ENCODE measurements at regions not wholly inside any gene's neighbourhood (a gene's known extent, or its start where the extent isn't known, plus 50 kb on each side); places are given as distances from the start of the nearest gene placed in this dataset.

DNA sequence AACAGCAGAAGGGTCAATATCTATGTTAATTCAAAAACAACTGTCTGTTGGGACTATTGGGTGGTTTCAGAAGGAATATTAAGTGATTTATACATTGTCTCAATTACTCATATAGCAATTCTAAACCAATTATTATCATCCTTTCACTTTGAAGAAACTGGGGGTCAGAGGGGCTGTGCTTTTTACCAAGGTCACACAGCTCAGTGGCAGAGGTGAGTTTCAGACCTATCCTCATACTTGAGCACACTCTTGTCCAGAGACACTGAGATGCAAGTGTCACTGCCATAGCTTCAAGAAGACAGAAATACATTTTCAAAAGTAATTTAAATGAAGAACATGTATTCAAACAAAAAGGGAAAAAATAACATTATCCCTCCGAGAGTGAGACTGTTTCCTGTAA lies 195.3 kb downstream of the ARL4A start:
- H3K4me3 ChIP-seq (ENCODE audit: low read depth, low read length) = no peak overlapping the region
- TF ChIP-seq, protein P1, sequence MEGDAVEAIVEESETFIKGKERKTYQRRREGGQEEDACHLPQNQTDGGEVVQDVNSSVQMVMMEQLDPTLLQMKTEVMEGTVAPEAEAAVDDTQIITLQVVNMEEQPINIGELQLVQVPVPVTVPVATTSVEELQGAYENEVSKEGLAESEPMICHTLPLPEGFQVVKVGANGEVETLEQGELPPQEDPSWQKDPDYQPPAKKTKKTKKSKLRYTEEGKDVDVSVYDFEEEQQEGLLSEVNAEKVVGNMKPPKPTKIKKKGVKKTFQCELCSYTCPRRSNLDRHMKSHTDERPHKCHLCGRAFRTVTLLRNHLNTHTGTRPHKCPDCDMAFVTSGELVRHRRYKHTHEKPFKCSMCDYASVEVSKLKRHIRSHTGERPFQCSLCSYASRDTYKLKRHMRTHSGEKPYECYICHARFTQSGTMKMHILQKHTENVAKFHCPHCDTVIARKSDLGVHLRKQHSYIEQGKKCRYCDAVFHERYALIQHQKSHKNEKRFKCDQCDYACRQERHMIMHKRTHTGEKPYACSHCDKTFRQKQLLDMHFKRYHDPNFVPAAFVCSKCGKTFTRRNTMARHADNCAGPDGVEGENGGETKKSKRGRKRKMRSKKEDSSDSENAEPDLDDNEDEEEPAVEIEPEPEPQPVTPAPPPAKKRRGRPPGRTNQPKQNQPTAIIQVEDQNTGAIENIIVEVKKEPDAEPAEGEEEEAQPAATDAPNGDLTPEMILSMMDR (IDR thresholded peaks at IDR 0.05; ENCODE audit: insufficient read depth, low read length) = no peak
- no peak for DNase-seq (ENCODE audit: low read depth)

DNA sequence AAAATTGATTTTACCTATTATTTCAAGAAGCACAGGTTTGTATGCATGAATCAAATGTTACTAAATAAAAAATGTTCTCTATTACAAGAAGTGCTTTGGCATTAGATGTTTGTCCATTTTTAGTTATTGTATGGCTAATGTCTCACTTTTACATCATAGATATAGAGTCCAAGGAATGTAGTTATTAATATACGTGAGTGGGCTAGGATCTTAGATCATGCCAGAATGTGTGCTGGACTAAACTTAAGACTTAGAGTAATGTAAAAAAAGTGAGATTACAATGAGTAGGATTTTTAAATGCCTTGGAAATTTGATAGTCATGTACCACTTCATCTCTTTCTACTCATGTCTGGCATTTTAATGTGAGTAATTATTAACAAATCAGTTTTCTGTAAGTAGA lies 196.6 kb downstream of the ARL4A start:
- DNase-seq (ENCODE audit: low read depth) = peak; percentile 65
- TF ChIP-seq, protein P1 (IDR thresholded peaks at IDR 0.05; ENCODE audit: insufficient read depth, low read length) = no peak
- H3K4me3 ChIP-seq (ENCODE audit: low read depth, low read length) = no peak overlapping the region

DNA sequence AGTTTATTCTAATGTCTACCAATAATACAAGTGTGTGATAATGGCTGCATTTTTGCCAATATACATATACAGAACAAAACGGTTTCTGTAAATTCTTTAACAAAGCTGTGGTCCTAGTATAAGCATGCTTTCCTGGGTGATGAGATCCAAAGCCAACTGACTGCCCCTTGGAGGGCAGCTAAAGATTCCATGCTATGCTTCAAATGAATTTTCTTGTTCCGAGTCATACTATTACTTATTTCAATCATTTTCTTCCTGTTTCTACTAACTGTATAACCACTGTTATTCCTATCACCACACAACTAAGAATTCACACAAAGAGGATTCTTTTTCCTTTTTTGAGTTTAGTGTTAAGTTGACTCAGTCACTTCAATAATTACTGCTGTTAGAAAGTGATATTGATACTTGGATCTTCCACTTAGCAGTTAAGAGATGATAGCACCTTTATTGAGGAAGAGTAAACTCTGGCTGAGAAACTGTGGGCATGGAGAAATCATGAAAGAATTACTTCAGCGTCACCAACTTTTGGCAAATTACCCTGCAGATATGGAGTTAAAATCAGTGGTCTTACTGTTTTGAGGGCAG lies 197.5 kb downstream of the ARL4A start:
- DNase-seq (ENCODE audit: low read depth) = peak; percentile 54
- TF ChIP-seq, protein P1 (IDR thresholded peaks at IDR 0.05; ENCODE audit: insufficient read depth, low read length) = no peak
- no peak overlapping the region for H3K4me3 ChIP-seq (ENCODE audit: low read depth, low read length)

DNA sequence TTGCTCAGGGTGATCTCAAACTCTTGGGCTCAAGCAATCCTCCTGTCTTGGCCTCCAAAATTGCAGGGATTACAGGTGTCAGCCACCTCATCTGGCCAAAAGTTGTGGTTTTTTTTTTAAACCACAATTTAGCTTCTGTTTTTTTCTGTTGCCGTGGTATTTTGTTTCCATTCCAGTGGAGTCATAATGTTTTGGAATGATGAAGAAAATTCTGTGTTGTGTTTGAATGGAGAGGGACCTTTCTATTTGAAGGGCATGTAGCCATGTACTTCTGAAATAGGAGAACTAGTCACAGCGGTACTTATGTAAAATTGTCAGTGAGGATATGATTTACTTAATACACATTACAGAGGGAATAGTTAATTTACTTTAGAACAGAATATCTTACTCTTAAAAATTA lies 201.3 kb downstream of the ARL4A start:
- H3K4me3 ChIP-seq (ENCODE audit: low read depth, low read length) = no peak overlapping the region
- TF ChIP-seq, protein P1 (IDR thresholded peaks at IDR 0.05; ENCODE audit: insufficient read depth, low read length) = no peak
- peak; percentile 66 for DNase-seq (ENCODE audit: low read depth)

DNA sequence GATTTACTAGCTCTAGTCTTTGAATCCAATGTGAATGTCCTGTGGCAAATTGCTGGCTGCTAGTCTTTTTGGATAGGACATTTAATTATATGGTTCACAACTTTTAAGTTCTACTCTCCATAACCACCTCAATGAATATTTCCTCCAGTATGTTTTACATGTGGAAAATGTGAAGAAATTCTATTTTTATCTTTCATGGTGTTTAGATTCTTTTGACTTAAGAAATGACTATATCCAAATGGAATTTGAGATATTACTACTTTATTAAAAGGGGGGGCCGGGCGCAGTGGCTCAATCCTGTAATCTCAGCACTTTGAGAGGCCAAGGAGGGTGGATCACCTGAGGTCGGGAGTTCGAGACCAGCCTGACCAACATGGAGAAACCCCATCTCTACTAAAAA lies 202.0 kb downstream of the ARL4A start:
- H3K4me3 ChIP-seq (ENCODE audit: low read depth, low read length) = no peak overlapping the region

DNA sequence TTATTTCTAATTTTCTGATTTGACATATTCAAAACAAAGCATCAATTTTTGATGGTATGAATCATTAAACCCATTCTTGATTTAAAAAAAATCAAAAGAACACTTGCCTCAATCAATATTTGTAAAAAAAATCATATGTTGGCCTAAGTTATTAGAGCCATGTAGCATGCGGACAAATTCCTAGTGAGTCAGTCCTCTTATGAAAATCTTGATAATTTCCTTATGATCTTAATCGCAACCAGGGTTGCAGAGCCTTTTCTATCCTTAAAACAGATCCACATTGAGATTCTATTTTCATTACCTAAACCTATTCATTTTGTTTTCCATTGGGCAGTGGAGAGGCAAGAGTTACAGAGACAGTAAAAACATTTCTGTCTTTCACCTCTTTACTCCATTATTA lies 203.2 kb downstream of the ARL4A start:
- TF ChIP-seq, protein P1 (IDR thresholded peaks at IDR 0.05; ENCODE audit: insufficient read depth, low read length) = no peak
- peak; percentile 12 for DNase-seq (ENCODE audit: low read depth)
- H3K4me3 ChIP-seq (ENCODE audit: low read depth, low read length) = no peak overlapping the region

More for the DNA sequence above, 202.0 kb downstream of the ARL4A start:
- TF ChIP-seq, protein P1 (IDR thresholded peaks at IDR 0.05; ENCODE audit: insufficient read depth, low read length) = no peak
- peak; percentile 58 for DNase-seq (ENCODE audit: low read depth)

DNA sequence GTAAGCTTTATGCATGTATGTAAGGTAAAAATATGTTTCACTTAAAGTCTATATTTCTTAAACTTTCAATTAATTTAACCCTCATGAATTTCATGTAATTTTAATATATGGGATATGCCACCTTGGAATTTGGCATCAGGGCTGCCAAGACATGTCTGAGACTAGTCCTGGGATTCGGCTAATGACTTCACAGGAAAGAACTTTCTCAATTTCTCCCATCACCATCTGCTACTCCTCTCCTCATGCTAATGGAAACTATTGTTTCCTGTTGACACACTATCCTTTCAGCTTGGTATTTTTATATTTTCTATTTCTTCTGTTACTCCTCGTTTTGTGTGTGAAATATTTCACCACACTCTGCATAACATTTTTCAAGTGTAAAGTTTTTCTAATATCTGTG lies 205.9 kb downstream of the ARL4A start:
- TF ChIP-seq, protein P1 (IDR thresholded peaks at IDR 0.05; ENCODE audit: insufficient read depth, low read length) = no peak
- no peak overlapping the region for H3K4me3 ChIP-seq (ENCODE audit: low read depth, low read length)
- DNase-seq (ENCODE audit: low read depth) = peak; percentile 15
